Astrocyte of the spinal cord (primary cell): ENCODE measurements at regions not wholly inside any gene's neighbourhood (a gene's known extent, or its start where the extent isn't known, plus 50 kb on each side); places are given as distances from the start of the nearest gene placed in this dataset.

ENCODE experiments used
- DNase-seq: peaks from one replicate; pipeline ENCODE4 v3.0.0; 2011; ENCODE audit warnings: low read depth, low spot score
- H3K4me3 ChIP-seq: 2 replicates; pipeline ENCODE4 v1.5.1; 2011; ENCODE audit warnings: low read depth, mild to moderate bottlenecking, low read length, moderate library complexity
- in situ Hi-C: cut with HindIII; loops from 2 replicates; pipeline ENCODE4 v1.10.0; 2017; ENCODE audit warnings: low sequenced_read_pairs
- TF ChIP-seq, protein P1 (sequence below): IDR thresholded peaks from 2 replicates; pipeline ENCODE4 v1.5.1; 2012; ENCODE audit warnings: low read depth, mild to moderate bottlenecking, low read length, inconsistent platforms

DNA sequence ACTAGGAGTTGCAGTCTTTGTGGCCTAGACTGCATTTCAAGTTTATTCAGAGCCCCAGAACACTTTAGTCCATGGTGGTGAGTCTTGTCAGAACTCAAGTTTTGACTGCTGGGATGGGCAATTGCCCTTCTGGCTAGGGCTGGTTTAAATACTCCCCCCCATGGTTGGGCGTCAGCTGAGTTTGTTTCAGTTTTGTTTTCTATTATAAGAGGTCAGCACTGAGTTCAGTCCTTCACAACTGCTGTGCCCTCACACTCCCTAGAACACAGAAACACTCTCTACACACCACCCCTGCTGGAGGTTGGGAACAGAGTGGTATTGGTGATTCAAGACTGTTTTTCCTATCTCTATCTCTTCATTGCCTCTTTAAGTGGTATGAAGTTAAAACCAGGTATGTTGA lies 217.0 kb downstream of the GUCY2F start:
- H3K4me3 ChIP-seq = no peak overlapping the region
- TF ChIP-seq, protein P1, sequence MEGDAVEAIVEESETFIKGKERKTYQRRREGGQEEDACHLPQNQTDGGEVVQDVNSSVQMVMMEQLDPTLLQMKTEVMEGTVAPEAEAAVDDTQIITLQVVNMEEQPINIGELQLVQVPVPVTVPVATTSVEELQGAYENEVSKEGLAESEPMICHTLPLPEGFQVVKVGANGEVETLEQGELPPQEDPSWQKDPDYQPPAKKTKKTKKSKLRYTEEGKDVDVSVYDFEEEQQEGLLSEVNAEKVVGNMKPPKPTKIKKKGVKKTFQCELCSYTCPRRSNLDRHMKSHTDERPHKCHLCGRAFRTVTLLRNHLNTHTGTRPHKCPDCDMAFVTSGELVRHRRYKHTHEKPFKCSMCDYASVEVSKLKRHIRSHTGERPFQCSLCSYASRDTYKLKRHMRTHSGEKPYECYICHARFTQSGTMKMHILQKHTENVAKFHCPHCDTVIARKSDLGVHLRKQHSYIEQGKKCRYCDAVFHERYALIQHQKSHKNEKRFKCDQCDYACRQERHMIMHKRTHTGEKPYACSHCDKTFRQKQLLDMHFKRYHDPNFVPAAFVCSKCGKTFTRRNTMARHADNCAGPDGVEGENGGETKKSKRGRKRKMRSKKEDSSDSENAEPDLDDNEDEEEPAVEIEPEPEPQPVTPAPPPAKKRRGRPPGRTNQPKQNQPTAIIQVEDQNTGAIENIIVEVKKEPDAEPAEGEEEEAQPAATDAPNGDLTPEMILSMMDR = no peak
- in situ Hi-C loops = no loop called here
- DNase-seq = no peak

- DNase-seq = no peak
- H3K4me3 ChIP-seq = no peak overlapping the region
- TF ChIP-seq, protein P1 = no peak
- in situ Hi-C loops = no loop called here
These were observed 220.6 kb downstream of the GUCY2F start for GRCh38 chrX:109261279-109261678.

DNA sequence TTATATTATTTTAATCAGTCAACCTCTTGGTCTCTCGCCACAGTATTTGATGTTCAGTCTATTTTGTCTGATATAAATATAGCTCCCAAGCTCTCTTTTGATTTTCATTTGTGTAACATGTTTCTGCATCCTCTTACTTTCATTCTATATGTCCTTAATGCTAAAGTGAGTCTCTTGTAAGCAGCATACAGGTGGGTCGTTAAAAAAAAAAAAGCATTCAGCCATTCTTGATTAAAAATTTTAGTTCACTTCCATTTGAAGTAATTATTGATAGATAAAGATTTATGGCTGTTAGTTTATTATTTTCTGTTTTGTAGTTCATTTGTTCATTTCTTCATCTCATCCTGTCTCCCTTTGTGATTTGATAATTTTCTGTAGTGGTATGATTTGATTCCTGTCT lies 229.1 kb downstream of the GUCY2F start:
- no peak overlapping the region for H3K4me3 ChIP-seq
- in situ Hi-C loops = no loop called here
- DNase-seq = no peak
- TF ChIP-seq, protein P1 = no peak

DNA sequence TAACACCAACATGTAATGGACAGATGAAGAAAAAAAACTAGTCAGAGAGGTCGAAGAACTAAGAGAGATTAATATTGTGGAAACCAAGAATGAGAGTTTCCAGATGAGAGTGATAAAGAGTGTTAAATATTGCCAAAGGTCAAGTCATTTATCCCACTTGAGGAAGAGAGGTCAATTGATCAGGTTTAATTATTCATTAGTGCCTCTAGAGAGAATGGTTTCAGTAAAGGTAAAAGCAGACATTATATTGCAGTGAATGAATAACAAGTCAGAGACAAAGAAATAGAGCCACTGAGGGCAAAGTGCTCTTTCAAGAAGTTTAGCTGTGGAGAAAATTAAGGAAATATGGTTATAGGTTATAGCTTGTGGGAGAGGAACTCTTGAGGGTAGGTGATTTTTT lies 263.1 kb downstream of the GUCY2F start:
- TF ChIP-seq, protein P1 = no peak
- DNase-seq = no peak
- in situ Hi-C loops = no loop called here
- H3K4me3 ChIP-seq = no peak overlapping the region

- in situ Hi-C loops = no loop called here
- TF ChIP-seq, protein P1 = no peak
- no peak overlapping the region for H3K4me3 ChIP-seq
- DNase-seq = peak; percentile 47
These were observed 282.2 kb downstream of the GUCY2F start for GRCh38 chrX:109199726-109200125.

DNA sequence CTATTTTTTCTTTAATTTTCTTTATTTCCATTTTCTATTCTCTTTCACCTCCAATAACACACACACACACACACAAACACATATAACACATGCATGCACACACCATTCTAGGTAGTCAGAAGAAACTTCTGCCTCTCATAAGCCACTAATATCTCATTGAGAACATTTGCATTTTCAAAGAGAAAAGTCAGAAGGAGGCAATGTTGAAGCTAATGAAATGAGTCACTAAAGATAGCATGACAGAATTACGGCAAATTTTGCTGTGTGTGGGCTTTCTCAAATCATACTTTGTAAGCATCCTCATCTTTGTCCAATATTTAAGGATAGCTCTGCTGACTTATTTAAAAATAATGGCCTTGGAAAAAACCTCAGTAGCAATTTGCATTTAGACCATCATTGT lies 291.3 kb downstream of the GUCY2F start:
- H3K4me3 ChIP-seq = no peak overlapping the region
- no peak for DNase-seq
- TF ChIP-seq, protein P1 = no peak
- in situ Hi-C loops = no loop called here
